GM13977 (cell line): ENCODE measurements at regions not wholly inside any gene's neighbourhood (a gene's known extent, or its start where the extent isn't known, plus 50 kb on each side); places are given as distances from the start of the nearest gene placed in this dataset.

Source experiments
- DNase-seq: peaks from one replicate; pipeline ENCODE4 v3.0.0; 2012; ENCODE audit warnings: low spot score
- CTCF ChIP-seq: IDR thresholded peaks from 2 replicates; pipeline ENCODE4 v1.5.1; 2012; ENCODE audit warnings: mild to moderate bottlenecking, control low read depth; ENCODE audit not compliant: insufficient read depth; ENCODE audit errors: extremely low read depth, missing control alignments
- in situ Hi-C: fragments of 300-500 bp; cut with MboI; formaldehyde crosslinking; loops from one replicate; pipeline ENCODE4 v1.12.0; 2022; ENCODE audit warnings: low sequenced_read_pairs, low pct_unique_long_range_greater_than_20kb, mixed read lengths, inconsistent platforms; ENCODE audit not compliant: unreplicated experiment

DNA sequence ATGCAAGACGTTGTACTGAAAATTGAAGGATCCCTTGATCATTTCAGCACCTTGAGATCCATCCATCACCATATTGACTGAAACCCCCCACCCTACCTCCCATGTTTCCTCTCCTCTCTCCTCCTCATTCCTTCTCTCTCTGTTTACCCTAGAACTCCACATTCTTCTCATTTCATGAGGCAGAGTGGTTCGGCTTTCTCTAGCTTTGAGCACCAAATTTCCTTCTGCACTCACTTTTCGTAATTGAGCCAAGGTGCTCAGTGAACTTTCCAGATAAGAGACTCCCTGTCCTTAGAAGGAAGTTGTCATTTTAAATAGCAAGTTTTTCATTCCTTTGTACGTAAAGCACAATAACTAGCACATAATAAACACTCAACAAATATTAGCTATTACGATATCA, 108.3 kb upstream of the SLC34A2 start:
- DNase-seq = no peak
- TF ChIP-seq CTCF = no peak
- in situ Hi-C loops = no loop called here

GRCh38 chr4:25549413-25549812, 106.2 kb upstream of the SLC34A2 start:
- in situ Hi-C loops = no loop called here
- TF ChIP-seq CTCF = no peak
- no peak for DNase-seq

- TF ChIP-seq CTCF = no peak
- DNase-seq = no peak
- in situ Hi-C loops = no loop called here
Measured at GRCh38 chr4:25550376-25551030, 105.1 kb upstream of the SLC34A2 start.

GRCh38 chr4:25551605-25552004, 104.0 kb upstream of the SLC34A2 start:
- TF ChIP-seq CTCF = no peak
- in situ Hi-C loops = no loop called here
- DNase-seq = no peak

- in situ Hi-C loops = no loop called here
- TF ChIP-seq CTCF = no peak
- no peak for DNase-seq
Measured at GRCh38 chr4:25552580-25553271, 102.9 kb upstream of the SLC34A2 start.

- no peak for TF ChIP-seq CTCF
- in situ Hi-C loops = no loop called here
- no peak for DNase-seq
Measured at GRCh38 chr4:25559508-25559907, 96.1 kb upstream of the SLC34A2 start.
